ENCODE measurements at regions not wholly inside any gene's neighbourhood (a gene's known extent, or its start where the extent isn't known, plus 50 kb on each side); places are given as distances from the start of the nearest gene placed in this dataset.

GRCh38 chr7:106196460-106197021 is 84.4 kb upstream of the SYPL1 start:
- DNase-seq (ENCODE audit: low spot score) (no peak), ATAC-seq (ENCODE audit: low read depth) (no peak; the same call in 2 of the 3 replicates)
- Histone ChIP-seq H3K27me3 (ENCODE audit: insufficient read depth, poor library complexity, severe bottlenecking) (no peaks in the 10 kb centered on the region), H3K4me1 (ENCODE audit: insufficient read depth, poor library complexity, severe bottlenecking) (no peaks in the 10 kb centered on the region), H3K36me3 (ENCODE audit: low read depth) (no peaks in the 10 kb centered on the region), H3K27ac (ENCODE audit: poor library complexity, severe bottlenecking) (no peak overlapping the region), H3K4me3 (ENCODE audit: severe bottlenecking) (no peak overlapping the region), H3K9me3 (ENCODE audit: severe bottlenecking) (no peaks in the 10 kb centered on the region)
- TF ChIP-seq, protein P1, sequence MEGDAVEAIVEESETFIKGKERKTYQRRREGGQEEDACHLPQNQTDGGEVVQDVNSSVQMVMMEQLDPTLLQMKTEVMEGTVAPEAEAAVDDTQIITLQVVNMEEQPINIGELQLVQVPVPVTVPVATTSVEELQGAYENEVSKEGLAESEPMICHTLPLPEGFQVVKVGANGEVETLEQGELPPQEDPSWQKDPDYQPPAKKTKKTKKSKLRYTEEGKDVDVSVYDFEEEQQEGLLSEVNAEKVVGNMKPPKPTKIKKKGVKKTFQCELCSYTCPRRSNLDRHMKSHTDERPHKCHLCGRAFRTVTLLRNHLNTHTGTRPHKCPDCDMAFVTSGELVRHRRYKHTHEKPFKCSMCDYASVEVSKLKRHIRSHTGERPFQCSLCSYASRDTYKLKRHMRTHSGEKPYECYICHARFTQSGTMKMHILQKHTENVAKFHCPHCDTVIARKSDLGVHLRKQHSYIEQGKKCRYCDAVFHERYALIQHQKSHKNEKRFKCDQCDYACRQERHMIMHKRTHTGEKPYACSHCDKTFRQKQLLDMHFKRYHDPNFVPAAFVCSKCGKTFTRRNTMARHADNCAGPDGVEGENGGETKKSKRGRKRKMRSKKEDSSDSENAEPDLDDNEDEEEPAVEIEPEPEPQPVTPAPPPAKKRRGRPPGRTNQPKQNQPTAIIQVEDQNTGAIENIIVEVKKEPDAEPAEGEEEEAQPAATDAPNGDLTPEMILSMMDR (IDR thresholded peaks at IDR 0.05; ENCODE audit: poor library complexity, severe bottlenecking): no peak

DNA sequence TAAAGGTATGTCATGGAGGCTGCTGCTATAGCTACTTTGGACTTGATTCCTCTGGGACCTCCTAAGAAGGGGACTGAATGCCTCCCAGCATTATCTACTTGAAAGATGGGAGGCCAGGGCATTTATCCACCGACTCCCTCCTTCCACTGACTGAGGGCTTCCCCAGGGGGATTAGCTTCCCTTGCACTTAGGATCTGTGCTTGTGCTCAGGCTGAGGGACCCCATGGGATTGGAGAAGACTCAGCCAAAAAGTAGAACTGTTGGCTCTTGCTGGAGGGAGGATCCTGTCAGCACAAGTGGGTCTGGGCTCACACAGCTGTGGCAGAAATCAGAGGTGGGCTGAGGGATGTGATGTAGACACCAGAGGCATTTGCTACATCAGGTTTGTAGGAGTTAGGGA is 81.5 kb upstream of the SYPL1 start:
- TF ChIP-seq, protein P1 (IDR thresholded peaks at IDR 0.05; ENCODE audit: poor library complexity, severe bottlenecking): no peak
- DNase-seq (ENCODE audit: low spot score): no peak
- Histone ChIP-seq H3K4me1 (ENCODE audit: insufficient read depth, poor library complexity, severe bottlenecking) (no peaks in the 10 kb centered on the region), H3K9me3 (ENCODE audit: severe bottlenecking) (no peaks in the 10 kb centered on the region), H3K27me3 (ENCODE audit: insufficient read depth, poor library complexity, severe bottlenecking) (no peaks in the 10 kb centered on the region), H3K36me3 (ENCODE audit: low read depth) (no peaks in the 10 kb centered on the region), H3K4me3 (ENCODE audit: severe bottlenecking) (no peak overlapping the region), H3K27ac (ENCODE audit: poor library complexity, severe bottlenecking) (no peak overlapping the region)
- ATAC-seq (ENCODE audit: low read depth): no peak

DNA sequence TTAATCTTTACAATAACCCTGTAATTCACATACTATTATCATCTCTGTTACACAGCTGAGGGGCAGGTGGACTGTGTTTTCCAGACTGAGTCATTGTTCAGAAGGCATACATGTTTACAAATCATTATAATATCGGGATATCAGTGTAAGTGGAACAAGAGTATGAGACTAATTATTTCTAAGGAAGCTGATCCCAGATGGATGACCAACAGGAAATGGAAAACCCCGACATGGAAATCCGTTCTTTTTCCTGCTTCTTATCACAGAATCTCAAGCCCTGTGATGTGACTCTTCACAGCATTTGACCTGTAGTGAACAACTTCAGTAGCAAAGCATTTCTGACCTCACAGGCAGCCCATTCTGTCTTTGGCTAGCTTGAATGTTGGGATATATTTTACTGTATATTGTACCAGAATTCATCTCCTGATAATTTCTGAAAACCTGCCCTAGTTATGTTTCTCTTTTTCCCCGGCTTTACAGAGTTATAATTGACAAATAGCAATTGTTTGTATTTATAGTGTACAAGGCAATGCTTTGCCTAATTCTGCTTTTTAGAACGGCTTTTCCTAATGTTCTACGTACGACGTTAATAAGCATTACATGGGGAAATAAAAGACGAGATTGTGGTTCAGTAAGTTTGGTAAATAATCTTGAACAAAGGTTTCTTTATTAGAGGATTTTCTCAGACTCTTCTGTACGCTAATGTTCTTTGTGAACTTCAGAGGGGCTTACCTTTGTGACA is 78.6 kb upstream of the SYPL1 start:
- H3K27me3 ChIP-seq (ENCODE audit: insufficient read depth, poor library complexity, severe bottlenecking): no peaks in the 10 kb centered on the region
- TF ChIP-seq, protein P1 (IDR thresholded peaks at IDR 0.05; ENCODE audit: poor library complexity, severe bottlenecking): no peak
- H3K36me3 ChIP-seq (ENCODE audit: low read depth): no peaks in the 10 kb centered on the region
- no peak for ATAC-seq (ENCODE audit: low read depth)
- H3K27ac ChIP-seq (ENCODE audit: poor library complexity, severe bottlenecking): no peak overlapping the region
- no peak overlapping the region for H3K4me3 ChIP-seq (ENCODE audit: severe bottlenecking)
- H3K4me1 ChIP-seq (ENCODE audit: insufficient read depth, poor library complexity, severe bottlenecking): peaks cover 8% of the 10 kb centered on the region
- no peaks in the 10 kb centered on the region for H3K9me3 ChIP-seq (ENCODE audit: severe bottlenecking)
- no peak for DNase-seq (ENCODE audit: low spot score)

GRCh38 chr7:106187613-106188350 is 75.7 kb upstream of the SYPL1 start:
- Histone ChIP-seq H3K36me3 (ENCODE audit: low read depth) (no peaks in the 10 kb centered on the region), H3K27ac (ENCODE audit: poor library complexity, severe bottlenecking) (no peak overlapping the region), H3K4me1 (ENCODE audit: insufficient read depth, poor library complexity, severe bottlenecking) (peaks cover 8% of the 10 kb centered on the region), H3K9me3 (ENCODE audit: severe bottlenecking) (no peaks in the 10 kb centered on the region), H3K4me3 (ENCODE audit: severe bottlenecking) (no peak overlapping the region), H3K27me3 (ENCODE audit: insufficient read depth, poor library complexity, severe bottlenecking) (no peaks in the 10 kb centered on the region)
- TF ChIP-seq, protein P1 (IDR thresholded peaks at IDR 0.05; ENCODE audit: poor library complexity, severe bottlenecking): no peak
- ATAC-seq (ENCODE audit: low read depth) (peak; percentile 100), DNase-seq (ENCODE audit: low spot score) (no peak)

Measured in RWPE2 (cell line).